GM12892 (cell line): ENCODE measurements at regions not wholly inside any gene's neighbourhood (a gene's known extent, or its start where the extent isn't known, plus 50 kb on each side); places are given as distances from the start of the nearest gene placed in this dataset.

Experiments
- POLR2A ChIP-seq: IDR thresholded peaks from 2 replicates; pipeline ENCODE4 v1.6.1; 2011; ENCODE audit warnings: low read depth, low read length, control low read depth
- POLR2AphosphoS5 ChIP-seq: IDR thresholded peaks from 2 replicates; pipeline ENCODE4 v1.6.1; 2011; ENCODE audit warnings: low read depth, low read length, control low read depth
- TAF1 ChIP-seq: IDR thresholded peaks from 2 replicates; pipeline ENCODE4 v1.6.1; 2011; ENCODE audit warnings: low read depth, mild to moderate bottlenecking, control low read depth, low read length, borderline replicate concordance

- TF ChIP-seq POLR2A, result no peak
- TF ChIP-seq POLR2AphosphoS5, result no peak
- TF ChIP-seq TAF1, result no peak
Observed at GRCh38 chr3:21860082-21860475, 109.1 kb upstream of the ZNF385D start.
